ENCODE measurements at regions not wholly inside any gene's neighbourhood (a gene's known extent, or its start where the extent isn't known, plus 50 kb on each side); places are given as distances from the start of the nearest gene placed in this dataset.
"Not testable (repeated sequence)": the region's sequence is repeated elsewhere in the genome, so short reads cannot be mapped to it uniquely, and the experiment has no call there.

DNA sequence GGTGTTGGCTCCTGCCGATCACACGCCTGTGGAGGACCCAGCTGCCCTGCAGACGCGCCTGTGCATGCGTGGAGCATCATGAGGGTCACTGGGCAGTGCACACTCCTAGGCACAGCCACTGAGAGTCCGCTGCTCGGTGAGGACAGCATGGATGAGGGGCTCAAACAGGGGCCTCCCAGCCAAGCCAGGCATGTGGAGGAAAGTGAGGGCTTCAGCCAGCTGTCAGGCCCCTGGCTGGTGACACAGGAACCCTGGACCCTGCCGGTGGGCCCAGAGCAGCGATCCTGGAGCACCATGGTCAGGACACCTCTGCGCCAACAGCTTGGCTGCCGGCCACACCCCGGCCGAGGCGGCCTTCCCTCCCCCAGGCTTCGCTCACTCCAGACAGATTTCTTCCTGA lies 171.2 kb downstream of the RTP5 start:
- TF ChIP-seq, protein P1, sequence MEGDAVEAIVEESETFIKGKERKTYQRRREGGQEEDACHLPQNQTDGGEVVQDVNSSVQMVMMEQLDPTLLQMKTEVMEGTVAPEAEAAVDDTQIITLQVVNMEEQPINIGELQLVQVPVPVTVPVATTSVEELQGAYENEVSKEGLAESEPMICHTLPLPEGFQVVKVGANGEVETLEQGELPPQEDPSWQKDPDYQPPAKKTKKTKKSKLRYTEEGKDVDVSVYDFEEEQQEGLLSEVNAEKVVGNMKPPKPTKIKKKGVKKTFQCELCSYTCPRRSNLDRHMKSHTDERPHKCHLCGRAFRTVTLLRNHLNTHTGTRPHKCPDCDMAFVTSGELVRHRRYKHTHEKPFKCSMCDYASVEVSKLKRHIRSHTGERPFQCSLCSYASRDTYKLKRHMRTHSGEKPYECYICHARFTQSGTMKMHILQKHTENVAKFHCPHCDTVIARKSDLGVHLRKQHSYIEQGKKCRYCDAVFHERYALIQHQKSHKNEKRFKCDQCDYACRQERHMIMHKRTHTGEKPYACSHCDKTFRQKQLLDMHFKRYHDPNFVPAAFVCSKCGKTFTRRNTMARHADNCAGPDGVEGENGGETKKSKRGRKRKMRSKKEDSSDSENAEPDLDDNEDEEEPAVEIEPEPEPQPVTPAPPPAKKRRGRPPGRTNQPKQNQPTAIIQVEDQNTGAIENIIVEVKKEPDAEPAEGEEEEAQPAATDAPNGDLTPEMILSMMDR (IDR thresholded peaks at IDR 0.05): no peak
- H3K27me3 ChIP-seq (replicated peaks; ENCODE audit: insufficient read depth): no peaks in the 10 kb centered on the region
- no peaks in the 10 kb centered on the region for H3K36me3 ChIP-seq
- H3K4me1 ChIP-seq (ENCODE audit: control insufficient read depth in 1 of 2, low read depth in 2 of 2): no peaks in the 10 kb centered on the region
- H3K4me3 ChIP-seq: no peak overlapping the region
- ATAC-seq (ENCODE audit: insufficient number of reproducible peaks, low FRiP score, low read depth): no peak
- no peaks in the 10 kb centered on the region for H3K9me3 ChIP-seq
- no peak overlapping the region for H3K27ac ChIP-seq
- no peak for DNase-seq (ENCODE audit: low spot score)

DNA sequence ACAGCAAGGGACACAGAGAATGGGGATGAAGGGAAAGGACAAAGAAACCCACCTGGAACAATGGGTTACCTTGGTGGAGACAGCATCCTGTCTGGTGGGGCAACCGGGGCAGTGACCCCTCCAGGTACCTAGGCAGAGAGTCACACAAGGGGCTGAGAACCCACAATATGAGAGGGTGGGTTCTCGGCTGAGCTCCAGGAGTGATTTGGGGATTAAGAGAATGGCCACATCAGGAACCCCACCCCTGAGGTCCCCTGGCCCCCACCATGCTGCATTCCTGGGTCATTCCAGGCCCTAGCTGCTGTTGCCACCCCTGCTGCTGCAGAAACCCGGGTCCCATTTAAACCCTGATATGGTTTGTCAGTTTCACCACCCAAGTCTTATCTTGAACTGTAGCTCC lies 172.3 kb downstream of the RTP5 start:
- no peaks in the 10 kb centered on the region for H3K36me3 ChIP-seq
- no peaks in the 10 kb centered on the region for H3K9me3 ChIP-seq
- ATAC-seq (ENCODE audit: insufficient number of reproducible peaks, low FRiP score, low read depth) (no peak), DNase-seq (ENCODE audit: low spot score) (no peak)
- H3K4me1 ChIP-seq (ENCODE audit: control insufficient read depth in 1 of 2, low read depth in 2 of 2): no peaks in the 10 kb centered on the region
- H3K4me3 ChIP-seq: no peak overlapping the region
- H3K27me3 ChIP-seq (replicated peaks; ENCODE audit: insufficient read depth): no peaks in the 10 kb centered on the region
- H3K27ac ChIP-seq: no peak overlapping the region
- TF ChIP-seq, protein P1 (IDR thresholded peaks at IDR 0.05): no peak

DNA sequence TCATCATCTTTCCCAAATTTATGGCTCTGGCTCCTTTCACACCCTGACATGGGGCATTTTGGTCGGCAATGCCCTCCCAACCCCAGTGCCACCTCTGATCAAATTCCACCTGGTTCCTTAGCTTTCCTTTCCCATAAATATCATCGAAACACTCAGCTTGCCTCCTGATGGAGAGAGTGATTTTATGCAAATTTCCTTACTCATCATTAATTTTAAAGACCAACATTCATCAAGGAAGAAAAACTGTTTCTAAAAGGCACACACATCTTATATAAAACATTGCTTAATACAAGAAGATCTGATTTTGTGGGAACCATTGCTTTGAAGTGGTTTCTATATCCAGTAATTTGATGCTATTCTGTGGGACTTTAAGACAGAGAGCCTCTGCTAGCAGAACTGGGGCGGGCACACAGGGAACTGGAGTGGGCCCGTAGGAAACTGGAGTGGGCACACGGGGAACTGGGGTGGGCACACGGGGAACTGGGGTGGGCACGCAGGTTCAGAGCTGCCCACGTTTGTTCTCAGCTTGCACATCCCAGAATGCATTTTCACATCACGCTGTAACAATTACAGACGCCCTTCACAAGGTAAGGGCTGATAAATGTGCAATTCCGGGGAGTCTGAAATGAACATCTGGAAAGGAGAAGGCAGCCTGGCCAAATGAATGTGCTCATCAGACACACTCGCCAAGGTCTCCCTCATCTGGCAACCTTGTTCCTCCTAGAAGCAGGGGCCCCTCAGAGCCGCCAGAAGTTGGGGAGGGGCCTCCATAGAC lies 174.2 kb downstream of the RTP5 start:
- ATAC-seq (ENCODE audit: insufficient number of reproducible peaks, low FRiP score, low read depth) (no peak), DNase-seq (ENCODE audit: low spot score) (no peak)
- TF ChIP-seq, protein P1 (IDR thresholded peaks at IDR 0.05): no peak
- Histone ChIP-seq H3K27ac (no peak overlapping the region), H3K4me3 (no peak overlapping the region), H3K27me3 (replicated peaks; ENCODE audit: insufficient read depth) (no peaks in the 10 kb centered on the region), H3K4me1 (ENCODE audit: control insufficient read depth in 1 of 2, low read depth in 2 of 2) (no peaks in the 10 kb centered on the region), H3K9me3 (no peaks in the 10 kb centered on the region), H3K36me3 (no peaks in the 10 kb centered on the region)

DNA sequence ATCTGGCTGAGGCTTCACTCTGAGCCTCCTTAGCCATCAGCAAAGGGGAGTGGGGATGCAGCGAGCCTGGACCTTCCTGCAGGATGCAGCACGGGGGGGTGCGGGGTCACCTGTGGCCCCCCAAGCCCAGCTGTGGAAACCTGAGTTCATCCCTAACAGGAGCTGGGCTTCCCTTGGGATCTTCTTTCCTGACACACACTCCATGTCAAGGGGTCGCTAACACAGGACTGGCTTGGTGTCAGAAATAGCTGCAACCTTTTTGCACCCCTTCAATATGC lies 174.7 kb downstream of the RTP5 start:
- TF ChIP-seq, protein P1 (IDR thresholded peaks at IDR 0.05): no peak

DNA sequence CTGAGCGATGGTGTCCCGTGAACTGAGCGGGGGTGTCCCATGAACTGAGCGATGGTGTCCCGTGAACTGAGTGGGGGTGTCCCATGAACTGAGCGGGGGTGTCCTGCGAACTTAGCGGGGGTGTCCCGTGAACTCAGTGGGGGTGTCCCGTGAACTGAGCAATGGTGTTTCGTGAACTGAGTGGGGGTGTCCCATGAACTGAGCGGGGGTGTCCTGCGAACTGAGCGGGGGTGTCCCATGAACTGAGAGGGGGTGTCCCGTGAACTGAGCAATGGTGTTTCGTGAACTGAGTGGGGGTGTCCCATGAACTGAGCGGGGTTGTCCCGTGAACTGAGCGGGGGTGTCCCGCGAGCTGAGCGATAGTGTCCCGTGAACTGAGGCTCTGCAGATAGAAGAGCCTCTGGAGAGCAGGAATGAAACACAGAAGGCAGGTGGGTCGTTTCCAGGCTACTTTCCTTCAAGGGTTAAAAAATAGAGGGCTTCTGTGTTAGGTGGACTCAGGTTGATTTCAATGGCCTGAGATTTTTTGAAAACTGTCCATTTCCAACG lies 176.1 kb downstream of the RTP5 start:
- ATAC-seq (ENCODE audit: insufficient number of reproducible peaks, low FRiP score, low read depth); DNase-seq (ENCODE audit: low spot score); H3K4me3 ChIP-seq; H3K27me3 ChIP-seq (replicated peaks; ENCODE audit: insufficient read depth); H3K4me1 ChIP-seq (ENCODE audit: control insufficient read depth in 1 of 2, low read depth in 2 of 2); H3K9me3 ChIP-seq; H3K27ac ChIP-seq; H3K36me3 ChIP-seq: not testable (repeated sequence)

More for the DNA sequence above, 174.7 kb downstream of the RTP5 start:
- Histone ChIP-seq H3K36me3 (no peaks in the 10 kb centered on the region), H3K9me3 (no peaks in the 10 kb centered on the region), H3K27me3 (replicated peaks; ENCODE audit: insufficient read depth) (no peaks in the 10 kb centered on the region), H3K4me1 (ENCODE audit: control insufficient read depth in 1 of 2, low read depth in 2 of 2) (no peaks in the 10 kb centered on the region), H3K4me3 (no peak overlapping the region), H3K27ac (no peak overlapping the region)
- ATAC-seq (ENCODE audit: insufficient number of reproducible peaks, low FRiP score, low read depth) (no peak), DNase-seq (ENCODE audit: low spot score) (no peak)
